ENCODE measurements at regions not wholly inside any gene's neighbourhood (a gene's known extent, or its start where the extent isn't known, plus 50 kb on each side); places are given as distances from the start of the nearest gene placed in this dataset.

DNA sequence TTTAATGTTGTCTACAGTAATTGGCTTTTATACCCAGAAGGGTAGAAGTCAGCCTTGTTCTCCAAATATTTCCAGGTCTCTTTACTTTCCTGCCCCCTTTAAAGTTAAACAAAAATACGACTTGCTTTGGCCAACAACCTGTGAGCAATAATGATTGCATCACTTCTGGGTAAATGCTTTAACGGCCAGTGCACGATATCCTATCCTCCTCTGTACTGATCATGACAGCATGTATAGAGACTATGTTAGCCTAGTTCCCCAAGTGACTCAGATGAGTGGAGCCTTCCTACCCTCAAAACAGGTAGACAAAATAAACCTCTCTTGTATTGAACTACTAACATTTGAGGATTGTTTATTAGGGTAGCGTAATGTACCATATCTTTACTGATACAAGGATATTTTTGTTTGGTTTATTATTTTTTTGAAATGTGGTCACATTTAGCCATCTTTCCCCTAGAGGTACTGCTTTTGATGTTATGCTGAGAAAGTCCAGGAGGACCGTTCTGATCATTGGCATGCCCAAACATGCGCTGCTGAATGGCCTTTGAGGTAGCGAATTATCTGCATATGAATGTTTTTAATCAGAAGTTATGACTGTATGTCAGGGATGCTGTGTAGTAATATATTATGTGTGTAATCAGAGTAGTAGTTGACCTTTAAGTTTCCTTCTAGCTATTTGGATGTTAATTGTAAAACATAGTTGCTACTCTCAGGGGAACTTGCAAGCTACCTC lies 262.6 kb upstream of the DCC start:
- no peak overlapping the region for H3K27ac Mint-ChIP-seq
- intact Hi-C loops (cut with micrococcal nuclease) = no loop called here
- no peak for ATAC-seq
- no peaks in the 10 kb centered on the region for H3K36me3 ChIP-seq (ENCODE audit: control insufficient read depth in 2 of 3, insufficient read depth in 3 of 3, low read length in 3 of 3)
- H3K27me3 Mint-ChIP-seq = no peaks in the 10 kb centered on the region
- no peaks in the 10 kb centered on the region for H3K27me3 ChIP-seq (ENCODE audit: control insufficient read depth in 2 of 2, insufficient read depth in 2 of 2, low read length in 2 of 2)
- no peaks in the 10 kb centered on the region for H3K36me3 Mint-ChIP-seq
- DNase-seq = no peak
- no peaks in the 10 kb centered on the region for H3K9me3 ChIP-seq (ENCODE audit: control insufficient read depth in 2 of 3, low read length in 3 of 3)
- no peaks in the 10 kb centered on the region for H3K4me1 Mint-ChIP-seq
- H3K4me3 Mint-ChIP-seq = no peak overlapping the region
- ChIA-PET CTCF (no interaction called here), POLR2A (no interaction called here)
- H3K9me3 Mint-ChIP-seq = peaks cover 0 to 17% (median 3%) of the 10 kb centered on the region in 11 donors
- H3K27ac ChIP-seq (ENCODE audit: low read depth, low read length) = no peak overlapping the region
- no peak overlapping the region for H3K4me3 ChIP-seq (ENCODE audit: low read length)
- H3K4me1 ChIP-seq (ENCODE audit: control insufficient read depth in 2 of 2, insufficient read depth in 2 of 2, low read length in 2 of 2) = no peaks in the 10 kb centered on the region

- peaks cover 0 to 4% (median 0%) of the 10 kb centered on the region in 11 donors for H3K9me3 Mint-ChIP-seq
- H3K36me3 Mint-ChIP-seq = peaks cover 0 to 5% (median 0%) of the 10 kb centered on the region in 5 donors
- H3K27ac Mint-ChIP-seq = no peak overlapping the region
- ChIA-PET POLR2A (no interaction called here), CTCF (no interaction called here)
- H3K27me3 Mint-ChIP-seq = no peaks in the 10 kb centered on the region
- Histone ChIP-seq H3K36me3 (ENCODE audit: control insufficient read depth in 2 of 3, insufficient read depth in 3 of 3, low read length in 3 of 3) (no peaks in the 10 kb centered on the region), H3K27me3 (ENCODE audit: control insufficient read depth in 2 of 2, insufficient read depth in 2 of 2, low read length in 2 of 2) (no peaks in the 10 kb centered on the region), H3K27ac (ENCODE audit: low read depth, low read length) (no peak overlapping the region), H3K4me1 (ENCODE audit: control insufficient read depth in 2 of 2, insufficient read depth in 2 of 2, low read length in 2 of 2) (no peaks in the 10 kb centered on the region), H3K4me3 (ENCODE audit: low read length) (no peak overlapping the region), H3K9me3 (ENCODE audit: control insufficient read depth in 2 of 3, low read length in 3 of 3) (no peaks in the 10 kb centered on the region)
- H3K4me3 Mint-ChIP-seq = no peak overlapping the region
- no peaks in the 10 kb centered on the region for H3K4me1 Mint-ChIP-seq
- DNase-seq (no peak), ATAC-seq (no peak)
- intact Hi-C loops (cut with micrococcal nuclease) = loop anchor here in 1 of 2 donors (10.0 kb wide), 1 partner anchor 57 kb away; no protein-coding TSS in a partner anchor
Observed at GRCh38 chr18:52082246-52082645, 257.8 kb upstream of the DCC start.

GRCh38 chr18:52087140-52087539 lies 252.9 kb upstream of the DCC start:
- ChIA-PET CTCF (no interaction called here), POLR2A (no interaction called here)
- Mint-ChIP-seq H3K4me1 (no peaks in the 10 kb centered on the region), H3K27ac (no peak overlapping the region), H3K36me3 (peaks cover 0 to 5% (median 0%) of the 10 kb centered on the region in 5 donors), H3K27me3 (no peaks in the 10 kb centered on the region), H3K9me3 (peaks cover 0 to 6% (median 0%) of the 10 kb centered on the region in 11 donors), H3K4me3 (no peak overlapping the region)
- Histone ChIP-seq H3K9me3 (ENCODE audit: control insufficient read depth in 2 of 3, low read length in 3 of 3) (no peaks in the 10 kb centered on the region), H3K4me3 (ENCODE audit: low read length) (no peak overlapping the region), H3K27ac (ENCODE audit: low read depth, low read length) (no peak overlapping the region), H3K36me3 (ENCODE audit: control insufficient read depth in 2 of 3, insufficient read depth in 3 of 3, low read length in 3 of 3) (no peaks in the 10 kb centered on the region), H3K27me3 (ENCODE audit: control insufficient read depth in 2 of 2, insufficient read depth in 2 of 2, low read length in 2 of 2) (no peaks in the 10 kb centered on the region), H3K4me1 (ENCODE audit: control insufficient read depth in 2 of 2, insufficient read depth in 2 of 2, low read length in 2 of 2) (no peaks in the 10 kb centered on the region)
- intact Hi-C loops (cut with micrococcal nuclease) = loop anchor here in 1 of 2 donors (10.0 kb wide), 1 partner anchor 62 kb away; no protein-coding TSS in a partner anchor
- DNase-seq = no peak
- no peak for ATAC-seq

DNA sequence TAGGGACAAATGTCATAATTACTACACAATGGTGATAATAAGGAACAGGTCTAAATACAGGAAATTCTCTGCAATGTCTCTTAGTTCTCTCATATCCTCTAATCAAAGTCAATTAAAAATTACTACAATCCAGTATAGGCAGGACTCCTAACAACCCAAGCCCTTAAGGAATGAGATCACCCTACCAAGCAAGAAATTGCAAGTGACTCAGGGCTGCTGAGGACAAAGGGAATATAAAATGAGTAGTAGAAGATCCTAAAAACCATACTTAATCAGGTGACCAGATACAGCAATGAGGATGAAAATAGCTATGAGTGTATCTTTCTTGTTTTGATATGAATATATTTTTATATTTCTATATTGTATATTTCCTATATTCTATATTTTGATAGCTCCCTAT lies 250.0 kb upstream of the DCC start:
- H3K4me1 ChIP-seq (ENCODE audit: control insufficient read depth in 2 of 2, insufficient read depth in 2 of 2, low read length in 2 of 2) = no peaks in the 10 kb centered on the region
- no peak overlapping the region for H3K4me3 Mint-ChIP-seq
- no peaks in the 10 kb centered on the region for H3K36me3 ChIP-seq (ENCODE audit: control insufficient read depth in 2 of 3, insufficient read depth in 3 of 3, low read length in 3 of 3)
- H3K9me3 Mint-ChIP-seq = peaks cover 0 to 7% (median 3%) of the 10 kb centered on the region in 11 donors
- CTCF ChIA-PET = no interaction called here
- intact Hi-C loops (cut with micrococcal nuclease) = no loop called here
- DNase-seq = no peak
- H3K9me3 ChIP-seq (ENCODE audit: control insufficient read depth in 2 of 3, low read length in 3 of 3) = no peaks in the 10 kb centered on the region
- no peaks in the 10 kb centered on the region for H3K27me3 ChIP-seq (ENCODE audit: control insufficient read depth in 2 of 2, insufficient read depth in 2 of 2, low read length in 2 of 2)
- H3K36me3 Mint-ChIP-seq = no peaks in the 10 kb centered on the region
- H3K27ac ChIP-seq (ENCODE audit: low read depth, low read length) = no peak overlapping the region
- POLR2A ChIA-PET = no interaction called here
- H3K4me1 Mint-ChIP-seq = peaks cover 0 to 2% (median 0%) of the 10 kb centered on the region in 7 donors
- no peak for ATAC-seq
- H3K27me3 Mint-ChIP-seq = no peaks in the 10 kb centered on the region
- no peak overlapping the region for H3K4me3 ChIP-seq (ENCODE audit: low read length)
- no peak overlapping the region for H3K27ac Mint-ChIP-seq

- no peak overlapping the region for H3K4me3 ChIP-seq (ENCODE audit: low read length)
- intact Hi-C loops (cut with micrococcal nuclease) = no loop called here
- H3K4me1 Mint-ChIP-seq = peaks cover 0 to 2% (median 0%) of the 10 kb centered on the region in 7 donors
- no peaks in the 10 kb centered on the region for H3K36me3 ChIP-seq (ENCODE audit: control insufficient read depth in 2 of 3, insufficient read depth in 3 of 3, low read length in 3 of 3)
- ChIA-PET POLR2A (no interaction called here), CTCF (no interaction called here)
- peaks cover 0 to 8% (median 4%) of the 10 kb centered on the region in 11 donors for H3K9me3 Mint-ChIP-seq
- H3K4me1 ChIP-seq (ENCODE audit: control insufficient read depth in 2 of 2, insufficient read depth in 2 of 2, low read length in 2 of 2) = no peaks in the 10 kb centered on the region
- H3K36me3 Mint-ChIP-seq = no peaks in the 10 kb centered on the region
- H3K9me3 ChIP-seq (ENCODE audit: control insufficient read depth in 2 of 3, low read length in 3 of 3) = no peaks in the 10 kb centered on the region
- H3K27ac Mint-ChIP-seq = no peak overlapping the region
- no peak overlapping the region for H3K4me3 Mint-ChIP-seq
- no peaks in the 10 kb centered on the region for H3K27me3 ChIP-seq (ENCODE audit: control insufficient read depth in 2 of 2, insufficient read depth in 2 of 2, low read length in 2 of 2)
- no peak for DNase-seq
- no peak for ATAC-seq
- H3K27me3 Mint-ChIP-seq = no peaks in the 10 kb centered on the region
- H3K27ac ChIP-seq (ENCODE audit: low read depth, low read length) = no peak overlapping the region
Observed at GRCh38 chr18:52093171-52093570, 246.8 kb upstream of the DCC start.

DNA sequence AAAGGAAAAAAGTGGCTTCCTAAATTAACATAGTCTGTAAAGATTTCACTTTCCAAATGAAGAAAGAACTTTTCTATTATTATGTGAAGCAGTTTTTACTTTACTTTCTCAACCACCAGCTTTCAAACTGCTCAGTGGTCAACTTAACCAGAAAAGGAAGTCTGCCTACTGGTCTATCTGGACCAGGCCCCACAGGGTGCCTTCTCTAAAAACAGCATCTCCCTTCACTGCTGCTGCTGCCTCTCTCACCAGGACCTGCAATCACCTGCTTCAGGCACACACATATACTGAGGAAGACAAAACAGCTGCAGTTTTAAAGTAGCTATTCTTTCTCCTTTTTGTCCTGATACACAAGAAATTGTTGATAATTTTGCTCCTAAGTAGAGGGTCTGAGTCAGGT lies 221.3 kb upstream of the DCC start:
- Mint-ChIP-seq H3K9me3 (peaks cover 0 to 9% (median 0%) of the 10 kb centered on the region in 11 donors), H3K4me1 (no peaks in the 10 kb centered on the region), H3K27ac (no peak overlapping the region), H3K27me3 (no peaks in the 10 kb centered on the region), H3K4me3 (no peak overlapping the region), H3K36me3 (no peaks in the 10 kb centered on the region)
- Histone ChIP-seq H3K9me3 (ENCODE audit: control insufficient read depth in 2 of 3, low read length in 3 of 3) (no peaks in the 10 kb centered on the region), H3K27ac (ENCODE audit: low read depth, low read length) (no peak overlapping the region), H3K4me3 (ENCODE audit: low read length) (no peak overlapping the region), H3K36me3 (ENCODE audit: control insufficient read depth in 2 of 3, insufficient read depth in 3 of 3, low read length in 3 of 3) (no peaks in the 10 kb centered on the region), H3K4me1 (ENCODE audit: control insufficient read depth in 2 of 2, insufficient read depth in 2 of 2, low read length in 2 of 2) (no peaks in the 10 kb centered on the region), H3K27me3 (ENCODE audit: control insufficient read depth in 2 of 2, insufficient read depth in 2 of 2, low read length in 2 of 2) (no peaks in the 10 kb centered on the region)
- DNase-seq (no peak), ATAC-seq (no peak)
- CTCF ChIA-PET = no interaction called here
- intact Hi-C loops (cut with micrococcal nuclease) = no loop called here
- POLR2A ChIA-PET = no interaction called here

- H3K4me3 ChIP-seq (ENCODE audit: low read length) = no peak overlapping the region
- H3K27me3 Mint-ChIP-seq = no peaks in the 10 kb centered on the region
- H3K36me3 ChIP-seq (ENCODE audit: control insufficient read depth in 2 of 3, insufficient read depth in 3 of 3, low read length in 3 of 3) = no peaks in the 10 kb centered on the region
- CTCF ChIA-PET = no interaction called here
- no peaks in the 10 kb centered on the region for H3K27me3 ChIP-seq (ENCODE audit: control insufficient read depth in 2 of 2, insufficient read depth in 2 of 2, low read length in 2 of 2)
- no peaks in the 10 kb centered on the region for H3K36me3 Mint-ChIP-seq
- ATAC-seq (no peak), DNase-seq (no peak)
- intact Hi-C loops (cut with micrococcal nuclease) = no loop called here
- H3K4me1 ChIP-seq (ENCODE audit: control insufficient read depth in 2 of 2, insufficient read depth in 2 of 2, low read length in 2 of 2) = no peaks in the 10 kb centered on the region
- no peak overlapping the region for H3K27ac Mint-ChIP-seq
- POLR2A ChIA-PET = no interaction called here
- no peak overlapping the region for H3K27ac ChIP-seq (ENCODE audit: low read depth, low read length)
- H3K9me3 ChIP-seq (ENCODE audit: control insufficient read depth in 2 of 3, low read length in 3 of 3) = no peaks in the 10 kb centered on the region
- H3K9me3 Mint-ChIP-seq = peaks cover 0 to 9% (median 4%) of the 10 kb centered on the region in 11 donors
- H3K4me3 Mint-ChIP-seq = no peak overlapping the region
- H3K4me1 Mint-ChIP-seq = no peaks in the 10 kb centered on the region
Observed at GRCh38 chr18:52130624-52131301, 209.2 kb upstream of the DCC start.
